Liver (tissue), 8 donors: ENCODE measurements at regions not wholly inside any gene's neighbourhood (a gene's known extent, or its start where the extent isn't known, plus 50 kb on each side); places are given as distances from the start of the nearest gene placed in this dataset.

Experiments used
- DNase-seq: peaks from one replicate; pipeline ENCODE4 v3.0.0-alpha.2; 2017; ENCODE audit warnings: low spot score
- H3K27ac ChIP-seq, 2 donors: one replicate each; pipeline ENCODE4 v1.7.0; 2013; ENCODE audit warnings: inconsistent platforms in 2 of 2, low read length in 2 of 2, control low read depth in 1 of 2, low read depth in 1 of 2, mild to moderate bottlenecking in 1 of 2
- H3K27me3 ChIP-seq, 4 donors: one replicate each; pipeline versions ENCODE4 v1.6.1 to v1.7.0; 2013; ENCODE audit warnings: low read length in 3 of 4, inconsistent platforms in 1 of 4, mild to moderate bottlenecking in 1 of 4, moderate library complexity in 1 of 4; ENCODE audit not compliant: control insufficient read depth in 4 of 4, insufficient read depth in 4 of 4
- H3K36me3 ChIP-seq, 4 donors: one replicate each; pipeline versions ENCODE4 v1.6.1 to v1.7.0; 2013; ENCODE audit warnings: low read length in 3 of 4, mild to moderate bottlenecking in 3 of 4, low read depth in 1 of 4, moderate library complexity in 1 of 4; ENCODE audit not compliant: control insufficient read depth in 4 of 4, insufficient read depth in 3 of 4
- H3K4me1 ChIP-seq, 4 donors: one replicate each; pipeline versions ENCODE4 v1.6.1 to v1.7.0; 2013; ENCODE audit warnings: low read length in 3 of 4, mild to moderate bottlenecking in 3 of 4, moderate library complexity in 1 of 4; ENCODE audit not compliant: control insufficient read depth in 4 of 4, insufficient read depth in 4 of 4
- H3K4me3 ChIP-seq, 3 donors: one replicate each; pipeline versions ENCODE4 v1.6.1 to v1.7.0; 2013; ENCODE audit warnings: low read length in 3 of 3, control low read depth in 1 of 3, low read depth in 1 of 3, mild to moderate bottlenecking in 1 of 3
- H3K9ac ChIP-seq, 2 donors: one replicate each; pipeline ENCODE4 v1.7.0; 2013; ENCODE audit warnings: low read length in 2 of 2, mild to moderate bottlenecking in 2 of 2, moderate library complexity in 2 of 2, control low read depth in 1 of 2, low read depth in 1 of 2
- H3K9me3 ChIP-seq, 4 donors: one replicate each; pipeline versions ENCODE4 v1.6.1 to v1.7.0; 2013; ENCODE audit warnings: low read length in 3 of 4; ENCODE audit not compliant: control insufficient read depth in 4 of 4
- ATF3 ChIP-seq: IDR thresholded peaks from 2 replicates; pipeline ENCODE4 v1.6.1; 2016; ENCODE audit warnings: antibody characterized with exemption
- CTCF ChIP-seq: fragments of 150-350 bp; IDR thresholded peaks from 2 replicates; pipeline ENCODE4 v1.5.1; 2017; ENCODE audit warnings: improper control_type of control experiment, low read depth, low read length; ENCODE audit not compliant: missing input control
- EGR1 ChIP-seq, 2 donors: IDR thresholded peaks; 2 replicates each; pipeline ENCODE4 v1.6.1; 2016 to 2018; ENCODE audit warnings: antibody characterized with exemption in 2 of 2, low read depth in 2 of 2
- FOXA1 ChIP-seq: IDR thresholded peaks from 2 replicates; pipeline ENCODE4 v1.6.1; 2016; ENCODE audit warnings: antibody characterized with exemption
- GABPA ChIP-seq, 2 donors: IDR thresholded peaks in 1 of 2; conservative IDR thresholded peaks in 1 of 2; 2 replicates each; pipeline ENCODE4 v1.6.1; 2016; ENCODE audit warnings: antibody characterized with exemption in 2 of 2, mild to moderate bottlenecking in 1 of 2, moderate library complexity in 1 of 2
- HNF4G ChIP-seq: IDR thresholded peaks from 2 replicates; pipeline ENCODE4 v1.6.1; 2016; ENCODE audit warnings: antibody characterized with exemption
- JUND ChIP-seq, 2 donors: IDR thresholded peaks; 2 replicates each; pipeline ENCODE4 v1.6.1; 2016; ENCODE audit warnings: antibody characterized with exemption in 2 of 2
- MAX ChIP-seq: IDR thresholded peaks from 2 replicates; pipeline ENCODE4 v1.6.1; 2016; ENCODE audit warnings: antibody characterized with exemption
- NR2F2 ChIP-seq: IDR thresholded peaks from 2 replicates; pipeline ENCODE4 v1.6.1; 2016; ENCODE audit warnings: antibody characterized with exemption
- REST ChIP-seq: IDR thresholded peaks from 2 replicates; pipeline ENCODE4 v1.6.1; 2016; ENCODE audit warnings: antibody characterized with exemption, mild to moderate bottlenecking
- RXRA ChIP-seq, 2 donors: IDR thresholded peaks; 2 replicates each; pipeline ENCODE4 v1.6.1; 2017 to 2018; ENCODE audit warnings: antibody characterized with exemption in 2 of 2, mild to moderate bottlenecking in 1 of 2
- SP1 ChIP-seq: IDR thresholded peaks from 2 replicates; pipeline ENCODE4 v1.6.1; 2018; ENCODE audit warnings: antibody characterized with exemption, mild to moderate bottlenecking
- TAF1 ChIP-seq: conservative IDR thresholded peaks from 2 replicates; pipeline ENCODE4 v1.6.1; 2016; ENCODE audit warnings: antibody characterized with exemption, mild to moderate bottlenecking
- ZBTB33 ChIP-seq: IDR thresholded peaks from 2 replicates; pipeline ENCODE4 v1.6.1; 2016; ENCODE audit warnings: antibody characterized with exemption
- WGBS: extraction: QIAGEN DNeasy Blood & Tissue Kit; methylation state at CpG from one replicate; pipeline ENCODE4 v1.1.7; 2013; 5-methylcytosine and 5-hydroxymethylcytosine counted together
- donor health status: healthy.
- donor health status: healthy.
- donor health status: healthy.
- donor health status: healthy.
- donor health status: healthy.

- WGBS: 42% methylated on average over 1 of the region's 1 CpG
- no peak overlapping the region for H3K4me3 ChIP-seq
Measured at GRCh38 chr4:125116431-125116830, 198.3 kb upstream of the FAT4 start.

More at GRCh38 chr4:125116431-125116830, 198.3 kb upstream of the FAT4 start:
- Histone ChIP-seq H3K27me3 (no peaks in the 10 kb centered on the region), H3K9me3 (no peaks in the 10 kb centered on the region), H3K36me3 (no peaks in the 10 kb centered on the region), H3K9ac (no peak overlapping the region), H3K27ac (no peak overlapping the region), H3K4me1 (no peaks in the 10 kb centered on the region)
- TF ChIP-seq RXRA (IDR thresholded peaks at IDR 0.05) (no peak), MAX (no peak), NR2F2 (no peak), JUND (IDR thresholded peaks at IDR 0.05) (no peak), GABPA (IDR thresholded peaks at IDR 0.05 in 1 of 2, conservative IDR thresholded peaks at IDR 0.05 in 1 of 2) (no peak), EGR1 (IDR thresholded peaks at IDR 0.05; ENCODE audit: low read depth in 2 of 2) (no peak), CTCF (no peak), FOXA1 (no peak), ATF3 (no peak), HNF4G (no peak), REST (no peak), ZBTB33 (no peak), SP1 (no peak), TAF1 (no peak)
- DNase-seq: no peak
